Upper lobe of right lung (tissue), 1 donor: ENCODE measurements at regions not wholly inside any gene's neighbourhood (a gene's known extent, or its start where the extent isn't known, plus 50 kb on each side); places are given as distances from the start of the nearest gene placed in this dataset.

Source experiments
- ATAC-seq: fragments of 200-7000 bp; cut with Tn5 transposase; one replicate; pipeline ENCODE4 v1.9.1; 2020; ENCODE audit warnings: mild to moderate bottlenecking, moderate library complexity
- DNase-seq: peaks from one replicate; pipeline ENCODE4 v3.0.0-alpha.2; 2020
- H3K27ac ChIP-seq: fragments of 200-600 bp; one replicate; pipeline ENCODE4 v1.8.0; 2022
- H3K27me3 ChIP-seq: fragments of 200-600 bp; one replicate; pipeline ENCODE4 v1.8.0; 2022; ENCODE audit warnings: mild to moderate bottlenecking
- H3K36me3 ChIP-seq: fragments of 200-600 bp; one replicate; pipeline ENCODE4 v1.8.0; 2022
- H3K4me1 ChIP-seq: fragments of 200-600 bp; one replicate; pipeline ENCODE4 v1.8.0; 2022
- H3K4me3 ChIP-seq: fragments of 200-600 bp; one replicate; pipeline ENCODE4 v1.8.0; 2022; ENCODE audit warnings: mild to moderate bottlenecking
- H3K9me3 ChIP-seq: fragments of 200-600 bp; one replicate; pipeline ENCODE4 v1.8.0; 2022
- CTCF ChIP-seq: fragments of 200-600 bp; IDR thresholded peaks from one replicate; pipeline ENCODE4 v1.8.0; 2022; ENCODE audit warnings: antibody characterized with exemption
- intact Hi-C: fragments of 100-400 bp; cut with DNase I; formaldehyde crosslinking; loops from one replicate; pipeline ENCODE4 v1.11.0; 2022
- donor health status: DM: no; HTN: yes; CAD: no; lungs with severe emphysema.

- H3K27me3 ChIP-seq: no peaks in the 10 kb centered on the region
- peaks cover 8% of the 10 kb centered on the region for H3K4me1 ChIP-seq
- no peak for TF ChIP-seq CTCF
- H3K4me3 ChIP-seq: no peak overlapping the region
- DNase-seq: no peak
- no peak overlapping the region for H3K27ac ChIP-seq
- no peaks in the 10 kb centered on the region for H3K36me3 ChIP-seq
- peak; percentile 50 for ATAC-seq
- intact Hi-C loops: no loop called here
- no peaks in the 10 kb centered on the region for H3K9me3 ChIP-seq
These were observed 102.2 kb upstream of the ADGRF1 start for GRCh38 chr6:47144306-47144705.

GRCh38 chr6:47141963-47142362 is 99.8 kb upstream of the ADGRF1 start:
- H3K27ac ChIP-seq: no peak overlapping the region
- intact Hi-C loops: no loop called here
- peaks cover 7% of the 10 kb centered on the region for H3K4me1 ChIP-seq
- H3K9me3 ChIP-seq: no peaks in the 10 kb centered on the region
- DNase-seq (no peak), ATAC-seq (no peak)
- no peak overlapping the region for H3K4me3 ChIP-seq
- no peak for TF ChIP-seq CTCF
- H3K36me3 ChIP-seq: no peaks in the 10 kb centered on the region
- no peaks in the 10 kb centered on the region for H3K27me3 ChIP-seq

GRCh38 chr6:47141171-47141570 is 99.0 kb upstream of the ADGRF1 start:
- intact Hi-C loops: no loop called here
- no peak for ATAC-seq

GRCh38 chr6:47138046-47138445 is 95.9 kb upstream of the ADGRF1 start:
- no peak overlapping the region for H3K27ac ChIP-seq
- DNase-seq (no peak), ATAC-seq (no peak)
- no peak overlapping the region for H3K4me3 ChIP-seq
- no peaks in the 10 kb centered on the region for H3K27me3 ChIP-seq
- no peaks in the 10 kb centered on the region for H3K9me3 ChIP-seq
- TF ChIP-seq CTCF: no peak
- intact Hi-C loops: no loop called here
- H3K4me1 ChIP-seq: peaks cover 16% of the 10 kb centered on the region
- H3K36me3 ChIP-seq: no peaks in the 10 kb centered on the region

More at GRCh38 chr6:47141171-47141570, 99.0 kb upstream of the ADGRF1 start:
- Histone ChIP-seq H3K36me3 (no peaks in the 10 kb centered on the region), H3K9me3 (no peaks in the 10 kb centered on the region), H3K27ac (no peak overlapping the region), H3K4me1 (no peaks in the 10 kb centered on the region), H3K4me3 (no peak overlapping the region), H3K27me3 (no peaks in the 10 kb centered on the region)
- no peak for DNase-seq
- TF ChIP-seq CTCF: no peak

- Histone ChIP-seq H3K36me3 (no peaks in the 10 kb centered on the region), H3K4me1 (peaks cover 16% of the 10 kb centered on the region), H3K9me3 (no peaks in the 10 kb centered on the region), H3K27me3 (no peaks in the 10 kb centered on the region), H3K27ac (no peak overlapping the region), H3K4me3 (no peak overlapping the region)
- no peak for ATAC-seq
- no peak for DNase-seq
- TF ChIP-seq CTCF: no peak
- intact Hi-C loops: no loop called here
These were observed 94.9 kb upstream of the ADGRF1 start for GRCh38 chr6:47137073-47137472.

GRCh38 chr6:47135772-47136171 is 93.6 kb upstream of the ADGRF1 start:
- intact Hi-C loops: no loop called here
- ATAC-seq: peak; percentile 31
- H3K4me1 ChIP-seq: peaks cover 16% of the 10 kb centered on the region

More at GRCh38 chr6:47135772-47136171, 93.6 kb upstream of the ADGRF1 start:
- Histone ChIP-seq H3K27ac (no peak overlapping the region), H3K27me3 (no peaks in the 10 kb centered on the region), H3K9me3 (no peaks in the 10 kb centered on the region), H3K36me3 (no peaks in the 10 kb centered on the region), H3K4me3 (no peak overlapping the region)
- DNase-seq: no peak
- TF ChIP-seq CTCF: no peak
